ENCODE measurements at regions not wholly inside any gene's neighbourhood (a gene's known extent, or its start where the extent isn't known, plus 50 kb on each side); places are given as distances from the start of the nearest gene placed in this dataset.

- TF ChIP-seq CTCF (IDR thresholded peaks at IDR 0.05; ENCODE audit: low read length) (no peak), EZH2 (optimal IDR thresholded peaks at IDR 0.05; ENCODE audit: low read depth, low read length) (no peak), EZH2phosphoT487 (IDR thresholded peaks at IDR 0.05; ENCODE audit: low read length) (no peak)
Observed at GRCh38 chr12:124413915-124414314, 119.0 kb downstream of the RFLNA start.
